Fibroblast of pulmonary artery (primary cell): ENCODE measurements at regions not wholly inside any gene's neighbourhood (a gene's known extent, or its start where the extent isn't known, plus 50 kb on each side); places are given as distances from the start of the nearest gene placed in this dataset.

Experiments used
- DNase-seq: peaks from one replicate; pipeline ENCODE4 v3.0.0-alpha.2; 2010; ENCODE audit warnings: low read depth
- H3K4me3 ChIP-seq: replicated peaks from 2 replicates; pipeline ENCODE4 v1.5.1; 2011; ENCODE audit warnings: low read depth, mild to moderate bottlenecking, control low read depth, low read length, moderate library complexity
- CTCF ChIP-seq: IDR thresholded peaks from 2 replicates; pipeline ENCODE4 v1.5.1; 2011; ENCODE audit warnings: mild to moderate bottlenecking, control low read depth, low read length, inconsistent platforms; ENCODE audit errors: missing control alignments

- DNase-seq = no peak
- H3K4me3 ChIP-seq = no peak overlapping the region
- TF ChIP-seq CTCF = no peak
Measured at GRCh38 chr4:164439037-164439436, 314.9 kb upstream of the SMIM31 start.

- no peak for TF ChIP-seq CTCF
- no peak overlapping the region for H3K4me3 ChIP-seq
- peak; percentile 0 for DNase-seq
Measured at GRCh38 chr4:164440199-164440598, 313.7 kb upstream of the SMIM31 start.

GRCh38 chr4:164441109-164441508 lies 312.8 kb upstream of the SMIM31 start:
- no peak overlapping the region for H3K4me3 ChIP-seq
- no peak for TF ChIP-seq CTCF
- no peak for DNase-seq

GRCh38 chr4:164442180-164442579 lies 311.8 kb upstream of the SMIM31 start:
- H3K4me3 ChIP-seq = no peak overlapping the region
- no peak for DNase-seq
- no peak for TF ChIP-seq CTCF

- peak; percentile 1 for DNase-seq
- TF ChIP-seq CTCF = no peak
- H3K4me3 ChIP-seq = no peak overlapping the region
Measured at GRCh38 chr4:164446516-164446915, 307.4 kb upstream of the SMIM31 start.

- DNase-seq = no peak
- TF ChIP-seq CTCF = no peak
- H3K4me3 ChIP-seq = no peak overlapping the region
Measured at GRCh38 chr4:164461901-164462300, 292.0 kb upstream of the SMIM31 start.

- no peak overlapping the region for H3K4me3 ChIP-seq
- no peak for DNase-seq
- no peak for TF ChIP-seq CTCF
Measured at GRCh38 chr4:164462471-164462870, 291.5 kb upstream of the SMIM31 start.
